Calu3 (cell line): ENCODE measurements at regions not wholly inside any gene's neighbourhood (a gene's known extent, or its start where the extent isn't known, plus 50 kb on each side); places are given as distances from the start of the nearest gene placed in this dataset.
"Not testable (repeated sequence)": the region's sequence is repeated elsewhere in the genome, so short reads cannot be mapped to it uniquely, and the experiment has no call there.

Source experiments
- BruUV-seq: library from RNA; stranded (reverse); fragments of 400-500 nt; replicated peaks from 2 replicates; lab custom pipeline; 2021; lab: Mats Ljungman, UMichigan
- CTCF ChIA-PET: fragments of 300-600 bp; sonication (Branson Sonifier 250); formaldehyde crosslinking; loops from one replicate; lab custom pipeline; 2022; ENCODE audit warnings: antibody characterized with exemption; lab: Charles Lee
- DNase-seq: peaks from one replicate; pipeline ENCODE4 v3.0.0; 2022
- H3K27ac Mint-ChIP-seq: one replicate; pipeline ENCODE4 v1.8.0; 2022; ENCODE audit warnings: mixed read lengths; ENCODE audit not compliant: unreplicated experiment
- H3K27me3 Mint-ChIP-seq: one replicate; pipeline ENCODE4 v1.8.0; 2022; ENCODE audit warnings: mixed read lengths; ENCODE audit not compliant: unreplicated experiment
- H3K36me3 Mint-ChIP-seq: one replicate; pipeline ENCODE4 v1.8.0; 2022; ENCODE audit warnings: mild to moderate bottlenecking, moderate library complexity, mixed read lengths; ENCODE audit not compliant: insufficient read depth, unreplicated experiment
- H3K4me1 Mint-ChIP-seq: one replicate; pipeline ENCODE4 v1.8.0; 2022; ENCODE audit warnings: mild to moderate bottlenecking, low read depth, mixed read lengths; ENCODE audit not compliant: unreplicated experiment
- H3K4me3 Mint-ChIP-seq: one replicate; pipeline ENCODE4 v1.8.0; 2022; ENCODE audit warnings: mild to moderate bottlenecking, low read depth, moderate library complexity, mixed read lengths; ENCODE audit not compliant: unreplicated experiment
- H3K9me3 Mint-ChIP-seq: one replicate; pipeline ENCODE4 v1.8.0; 2022; ENCODE audit warnings: low read depth, mixed read lengths; ENCODE audit not compliant: unreplicated experiment
- intact Hi-C: fragments of 100-400 bp; cut with micrococcal nuclease; formaldehyde crosslinking; loops from one replicate; pipeline ENCODE4 v1.10.0; 2022; ENCODE audit not compliant: unreplicated experiment
- TF ChIP-seq, protein P1 (sequence below): fragments of 200-600 bp; IDR thresholded peaks from one replicate; pipeline ENCODE4 v1.8.0; 2022; ENCODE audit warnings: antibody characterized with exemption; ENCODE audit not compliant: unreplicated experiment

DNA sequence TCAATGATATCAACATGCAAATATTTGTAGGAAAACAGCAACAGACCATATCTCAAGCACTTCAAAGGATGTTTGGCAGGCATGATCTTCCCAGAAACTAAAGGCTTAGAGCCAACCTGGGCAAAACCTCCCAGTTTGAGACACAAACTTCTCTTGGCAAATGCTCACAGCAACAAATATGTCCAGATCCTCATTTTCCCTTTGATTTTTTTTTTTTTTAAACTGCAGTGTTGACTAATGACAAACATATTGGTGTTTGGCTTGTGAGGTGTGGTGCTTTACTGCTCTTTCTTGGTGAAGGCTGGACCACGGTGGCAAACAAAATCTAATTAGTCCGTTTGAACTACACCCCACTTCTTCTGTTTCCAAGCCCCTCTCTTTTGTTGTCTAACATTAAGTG, 87.2 kb downstream of the EBLN2 start:
- no TSS peak for BruUV-seq
- no peaks in the 10 kb centered on the region for H3K9me3 Mint-ChIP-seq
- TF ChIP-seq, protein P1, sequence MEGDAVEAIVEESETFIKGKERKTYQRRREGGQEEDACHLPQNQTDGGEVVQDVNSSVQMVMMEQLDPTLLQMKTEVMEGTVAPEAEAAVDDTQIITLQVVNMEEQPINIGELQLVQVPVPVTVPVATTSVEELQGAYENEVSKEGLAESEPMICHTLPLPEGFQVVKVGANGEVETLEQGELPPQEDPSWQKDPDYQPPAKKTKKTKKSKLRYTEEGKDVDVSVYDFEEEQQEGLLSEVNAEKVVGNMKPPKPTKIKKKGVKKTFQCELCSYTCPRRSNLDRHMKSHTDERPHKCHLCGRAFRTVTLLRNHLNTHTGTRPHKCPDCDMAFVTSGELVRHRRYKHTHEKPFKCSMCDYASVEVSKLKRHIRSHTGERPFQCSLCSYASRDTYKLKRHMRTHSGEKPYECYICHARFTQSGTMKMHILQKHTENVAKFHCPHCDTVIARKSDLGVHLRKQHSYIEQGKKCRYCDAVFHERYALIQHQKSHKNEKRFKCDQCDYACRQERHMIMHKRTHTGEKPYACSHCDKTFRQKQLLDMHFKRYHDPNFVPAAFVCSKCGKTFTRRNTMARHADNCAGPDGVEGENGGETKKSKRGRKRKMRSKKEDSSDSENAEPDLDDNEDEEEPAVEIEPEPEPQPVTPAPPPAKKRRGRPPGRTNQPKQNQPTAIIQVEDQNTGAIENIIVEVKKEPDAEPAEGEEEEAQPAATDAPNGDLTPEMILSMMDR: no peak
- no peaks in the 10 kb centered on the region for H3K36me3 Mint-ChIP-seq
- CTCF ChIA-PET: no interaction called here
- DNase-seq: no peak
- no peaks in the 10 kb centered on the region for H3K4me1 Mint-ChIP-seq
- H3K27ac Mint-ChIP-seq: no peak overlapping the region
- intact Hi-C loops: no loop called here
- no peaks in the 10 kb centered on the region for H3K27me3 Mint-ChIP-seq
- H3K4me3 Mint-ChIP-seq: no peak overlapping the region

- H3K27ac Mint-ChIP-seq: no peak overlapping the region
- H3K9me3 Mint-ChIP-seq: peaks cover 3% of the 10 kb centered on the region
- CTCF ChIA-PET: no interaction called here
- no peaks in the 10 kb centered on the region for H3K36me3 Mint-ChIP-seq
- no peaks in the 10 kb centered on the region for H3K4me1 Mint-ChIP-seq
- no peak overlapping the region for H3K4me3 Mint-ChIP-seq
- peaks cover 14% of the 10 kb centered on the region for H3K27me3 Mint-ChIP-seq
- BruUV-seq: no TSS peak
- TF ChIP-seq, protein P1: no peak
- intact Hi-C loops: no loop called here
- DNase-seq: no peak
These were observed 89.1 kb downstream of the EBLN2 start for GRCh38 chr3:73150369-73151130.

GRCh38 chr3:73152571-73152970, 91.1 kb downstream of the EBLN2 start:
- H3K4me3 Mint-ChIP-seq, CTCF ChIA-PET, intact Hi-C loops, H3K27ac Mint-ChIP-seq, BruUV-seq, H3K4me1 Mint-ChIP-seq, DNase-seq, H3K36me3 Mint-ChIP-seq, H3K9me3 Mint-ChIP-seq: not testable (repeated sequence)
- H3K27me3 Mint-ChIP-seq: peaks cover 14% of the 10 kb centered on the region

GRCh38 chr3:73153057-73153456, 91.6 kb downstream of the EBLN2 start:
- H3K4me3 Mint-ChIP-seq, intact Hi-C loops, H3K36me3 Mint-ChIP-seq, H3K27ac Mint-ChIP-seq, H3K4me1 Mint-ChIP-seq, H3K9me3 Mint-ChIP-seq, CTCF ChIA-PET, BruUV-seq, DNase-seq: not testable (repeated sequence)
- peaks cover 16% of the 10 kb centered on the region for H3K27me3 Mint-ChIP-seq

GRCh38 chr3:73154261-73154660, 92.8 kb downstream of the EBLN2 start:
- not testable (repeated sequence) for H3K27ac Mint-ChIP-seq

DNA sequence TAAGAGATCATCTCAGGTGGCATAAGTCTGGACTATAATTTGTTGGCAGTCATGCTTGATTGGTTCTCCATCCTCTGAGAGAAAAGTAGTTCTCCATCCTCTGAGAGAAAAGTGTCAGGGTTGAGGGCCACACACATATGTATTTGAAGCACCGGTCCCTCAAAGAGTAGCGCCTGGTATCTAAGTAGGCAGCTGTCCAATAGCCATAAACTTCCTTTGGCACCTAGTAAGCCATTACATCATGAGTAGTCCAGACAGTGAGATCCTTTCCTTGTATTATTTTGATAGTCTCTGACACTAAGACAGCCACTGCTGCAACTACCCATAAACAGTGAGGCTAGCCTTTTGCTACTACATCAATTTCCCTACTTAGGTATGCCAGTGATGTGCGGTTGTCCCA, 94.0 kb downstream of the EBLN2 start:
- H3K27ac Mint-ChIP-seq, CTCF ChIA-PET, H3K9me3 Mint-ChIP-seq, DNase-seq, BruUV-seq, H3K4me3 Mint-ChIP-seq, H3K36me3 Mint-ChIP-seq, H3K4me1 Mint-ChIP-seq, intact Hi-C loops: not testable (repeated sequence)
- H3K27me3 Mint-ChIP-seq: peaks cover 26% of the 10 kb centered on the region

More at GRCh38 chr3:73154261-73154660, 92.8 kb downstream of the EBLN2 start:
- intact Hi-C loops, CTCF ChIA-PET, BruUV-seq, H3K4me3 Mint-ChIP-seq, H3K4me1 Mint-ChIP-seq, H3K36me3 Mint-ChIP-seq, DNase-seq, H3K9me3 Mint-ChIP-seq: not testable (repeated sequence)
- H3K27me3 Mint-ChIP-seq: peaks cover 26% of the 10 kb centered on the region
